ENCODE measurements at regions not wholly inside any gene's neighbourhood (a gene's known extent, or its start where the extent isn't known, plus 50 kb on each side); places are given as distances from the start of the nearest gene placed in this dataset.

DNA sequence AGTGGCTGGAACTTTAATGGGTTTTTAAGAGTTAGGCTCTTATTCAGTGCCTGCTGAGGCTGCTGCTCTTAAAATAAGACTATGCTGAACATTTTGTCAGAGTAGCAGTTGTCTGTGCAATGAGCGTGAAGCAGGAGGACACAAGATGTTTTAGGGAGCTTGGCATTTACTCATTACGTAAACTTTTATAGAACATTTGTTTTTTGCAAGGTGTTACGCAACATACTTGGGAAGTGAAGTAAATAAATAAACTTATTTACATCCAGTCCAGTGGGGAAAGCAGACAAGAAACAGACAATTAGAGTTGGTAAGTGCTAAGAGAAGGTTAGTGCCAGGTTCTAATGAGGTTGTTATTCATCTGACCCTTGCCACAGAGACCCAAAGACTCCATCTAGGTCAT, 226.0 kb downstream of the HINT1 start:
- TF ChIP-seq POLR2A (IDR thresholded peaks at IDR 0.05; ENCODE audit: extremely low read depth, insufficient read length): no peak
- TF ChIP-seq MAX (IDR thresholded peaks at IDR 0.05; ENCODE audit: low read depth, low read length): no peak
- TF ChIP-seq, protein P1, sequence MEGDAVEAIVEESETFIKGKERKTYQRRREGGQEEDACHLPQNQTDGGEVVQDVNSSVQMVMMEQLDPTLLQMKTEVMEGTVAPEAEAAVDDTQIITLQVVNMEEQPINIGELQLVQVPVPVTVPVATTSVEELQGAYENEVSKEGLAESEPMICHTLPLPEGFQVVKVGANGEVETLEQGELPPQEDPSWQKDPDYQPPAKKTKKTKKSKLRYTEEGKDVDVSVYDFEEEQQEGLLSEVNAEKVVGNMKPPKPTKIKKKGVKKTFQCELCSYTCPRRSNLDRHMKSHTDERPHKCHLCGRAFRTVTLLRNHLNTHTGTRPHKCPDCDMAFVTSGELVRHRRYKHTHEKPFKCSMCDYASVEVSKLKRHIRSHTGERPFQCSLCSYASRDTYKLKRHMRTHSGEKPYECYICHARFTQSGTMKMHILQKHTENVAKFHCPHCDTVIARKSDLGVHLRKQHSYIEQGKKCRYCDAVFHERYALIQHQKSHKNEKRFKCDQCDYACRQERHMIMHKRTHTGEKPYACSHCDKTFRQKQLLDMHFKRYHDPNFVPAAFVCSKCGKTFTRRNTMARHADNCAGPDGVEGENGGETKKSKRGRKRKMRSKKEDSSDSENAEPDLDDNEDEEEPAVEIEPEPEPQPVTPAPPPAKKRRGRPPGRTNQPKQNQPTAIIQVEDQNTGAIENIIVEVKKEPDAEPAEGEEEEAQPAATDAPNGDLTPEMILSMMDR (IDR thresholded peaks at IDR 0.05; ENCODE audit: low read depth, low read length): no peak
